8988T (cell line): ENCODE measurements at regions not wholly inside any gene's neighbourhood (a gene's known extent, or its start where the extent isn't known, plus 50 kb on each side); places are given as distances from the start of the nearest gene placed in this dataset.

Source experiments
- DNase-seq: peaks from one replicate; pipeline ENCODE4 v3.0.0; 2011

- DNase-seq: no peak
Observed at GRCh38 chr13:85742355-85742754, 56.9 kb downstream of the SLITRK6 start.

GRCh38 chr13:85741017-85741416 is 58.2 kb downstream of the SLITRK6 start:
- DNase-seq: no peak

- no peak for DNase-seq
Observed at GRCh38 chr13:85738696-85739320, 60.4 kb downstream of the SLITRK6 start.

GRCh38 chr13:85737952-85738351 is 61.3 kb downstream of the SLITRK6 start:
- no peak for DNase-seq

- no peak for DNase-seq
Observed at GRCh38 chr13:85729296-85729695, 69.9 kb downstream of the SLITRK6 start.

- DNase-seq: no peak
Observed at GRCh38 chr13:85728811-85729210, 70.4 kb downstream of the SLITRK6 start.

GRCh38 chr13:85725433-85725832 is 73.8 kb downstream of the SLITRK6 start:
- no peak for DNase-seq

- DNase-seq: no peak
Observed at GRCh38 chr13:85724546-85725432, 74.4 kb downstream of the SLITRK6 start.

- DNase-seq: no peak
Observed at GRCh38 chr13:85719749-85720148, 79.5 kb downstream of the SLITRK6 start.

GRCh38 chr13:85717921-85718320 is 81.3 kb downstream of the SLITRK6 start:
- no peak for DNase-seq

- no peak for DNase-seq
Observed at GRCh38 chr13:85710545-85710944, 88.7 kb downstream of the SLITRK6 start.

GRCh38 chr13:85709721-85710120 is 89.5 kb downstream of the SLITRK6 start:
- DNase-seq: no peak

GRCh38 chr13:85709072-85709471 is 90.1 kb downstream of the SLITRK6 start:
- no peak for DNase-seq

GRCh38 chr13:85700906-85701305 is 98.3 kb downstream of the SLITRK6 start:
- DNase-seq: no peak

GRCh38 chr13:85698256-85698655 is 101.0 kb downstream of the SLITRK6 start:
- DNase-seq: no peak

- no peak for DNase-seq
Observed at GRCh38 chr13:85694992-85695391, 104.2 kb downstream of the SLITRK6 start.

- no peak for DNase-seq
Observed at GRCh38 chr13:85693889-85694511, 105.2 kb downstream of the SLITRK6 start.

GRCh38 chr13:85690368-85690767 is 108.9 kb downstream of the SLITRK6 start:
- no peak for DNase-seq

GRCh38 chr13:85685436-85685835 is 113.8 kb downstream of the SLITRK6 start:
- DNase-seq: no peak

- DNase-seq: no peak
Observed at GRCh38 chr13:85675151-85675907, 123.9 kb downstream of the SLITRK6 start.

- DNase-seq: no peak
Observed at GRCh38 chr13:85671336-85671735, 127.9 kb downstream of the SLITRK6 start.

GRCh38 chr13:85666356-85666755 is 132.9 kb downstream of the SLITRK6 start:
- DNase-seq: no peak

GRCh38 chr13:85665286-85665685 is 133.9 kb downstream of the SLITRK6 start:
- no peak for DNase-seq
